ENCODE measurements at regions not wholly inside any gene's neighbourhood (a gene's known extent, or its start where the extent isn't known, plus 50 kb on each side); places are given as distances from the start of the nearest gene placed in this dataset.

DNA sequence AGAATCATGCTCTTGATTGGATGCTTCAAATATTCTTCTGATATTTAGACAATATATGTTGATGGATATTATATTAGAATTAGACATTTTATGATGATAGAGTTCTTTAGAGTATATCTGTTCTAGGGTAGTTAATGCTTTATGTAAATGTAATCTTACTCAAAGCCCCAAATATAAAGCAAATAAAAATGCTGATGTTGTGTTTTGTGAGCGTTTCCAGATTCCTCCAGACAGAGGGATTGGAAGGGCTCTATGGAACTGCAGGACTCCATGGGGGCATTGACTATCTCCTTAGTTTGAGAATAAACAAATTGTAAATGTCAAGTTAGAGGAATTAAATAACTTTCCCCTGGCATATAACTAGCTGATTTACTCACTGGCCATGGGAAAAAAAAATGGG lies 184.5 kb downstream of the MRPS30 start:
- TF ChIP-seq, protein P1, sequence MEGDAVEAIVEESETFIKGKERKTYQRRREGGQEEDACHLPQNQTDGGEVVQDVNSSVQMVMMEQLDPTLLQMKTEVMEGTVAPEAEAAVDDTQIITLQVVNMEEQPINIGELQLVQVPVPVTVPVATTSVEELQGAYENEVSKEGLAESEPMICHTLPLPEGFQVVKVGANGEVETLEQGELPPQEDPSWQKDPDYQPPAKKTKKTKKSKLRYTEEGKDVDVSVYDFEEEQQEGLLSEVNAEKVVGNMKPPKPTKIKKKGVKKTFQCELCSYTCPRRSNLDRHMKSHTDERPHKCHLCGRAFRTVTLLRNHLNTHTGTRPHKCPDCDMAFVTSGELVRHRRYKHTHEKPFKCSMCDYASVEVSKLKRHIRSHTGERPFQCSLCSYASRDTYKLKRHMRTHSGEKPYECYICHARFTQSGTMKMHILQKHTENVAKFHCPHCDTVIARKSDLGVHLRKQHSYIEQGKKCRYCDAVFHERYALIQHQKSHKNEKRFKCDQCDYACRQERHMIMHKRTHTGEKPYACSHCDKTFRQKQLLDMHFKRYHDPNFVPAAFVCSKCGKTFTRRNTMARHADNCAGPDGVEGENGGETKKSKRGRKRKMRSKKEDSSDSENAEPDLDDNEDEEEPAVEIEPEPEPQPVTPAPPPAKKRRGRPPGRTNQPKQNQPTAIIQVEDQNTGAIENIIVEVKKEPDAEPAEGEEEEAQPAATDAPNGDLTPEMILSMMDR (IDR thresholded peaks at IDR 0.05; ENCODE audit: low read depth, low read length), result no peak
- no peak for TF ChIP-seq EZH2phosphoT487 (IDR thresholded peaks at IDR 0.05; ENCODE audit: low read depth)
